ENCODE measurements at regions not wholly inside any gene's neighbourhood (a gene's known extent, or its start where the extent isn't known, plus 50 kb on each side); places are given as distances from the start of the nearest gene placed in this dataset.

DNA sequence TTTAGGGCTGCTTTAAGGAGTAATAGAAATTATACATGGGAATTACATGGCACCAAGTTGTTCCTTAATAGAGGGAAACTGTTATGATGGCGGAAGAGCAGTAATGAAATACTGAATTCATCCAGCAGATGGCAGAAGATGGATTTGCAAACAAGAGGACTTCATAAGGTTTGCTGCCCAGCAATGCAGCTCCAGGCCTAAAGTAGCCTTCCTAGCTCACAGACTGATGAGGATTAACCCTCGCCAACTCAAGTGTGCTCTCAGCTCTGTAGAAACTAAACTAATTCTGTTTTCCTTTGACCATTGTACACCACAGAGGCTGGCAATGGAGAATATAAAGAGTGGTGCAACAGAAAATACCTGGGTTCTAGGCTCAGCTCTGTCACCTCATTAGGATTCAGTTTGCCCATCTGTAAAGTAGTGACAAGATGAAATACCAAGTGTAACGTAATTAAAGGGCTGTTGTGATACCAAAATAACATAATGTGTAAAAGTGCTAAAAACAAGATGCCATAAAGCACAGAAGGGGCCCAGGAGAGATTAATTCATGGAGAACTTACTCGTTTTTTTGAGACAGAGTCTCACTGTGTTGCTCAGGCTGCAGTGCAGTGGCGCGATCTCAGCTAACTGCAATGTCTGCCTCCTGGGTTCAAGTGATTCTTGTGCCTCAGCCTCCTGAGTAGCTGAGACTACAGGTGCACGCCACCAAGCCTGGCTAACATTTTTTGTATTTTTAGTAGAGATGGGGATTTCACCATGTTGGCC lies 102.4 kb upstream of the SERBP1 start:
- DNase-seq (no peak), ATAC-seq (ENCODE audit: low read depth) (no peak)
- Mint-ChIP-seq H3K4me1 (peaks cover under 1% of the 10 kb centered on the region), H3K4me3 (no peak overlapping the region), H3K9me3 (peaks cover 2% of the 10 kb centered on the region), H3K36me3 (ENCODE audit: low read depth) (no peaks in the 10 kb centered on the region), H3K27ac (no peak overlapping the region), H3K27me3 (peaks cover 12% of the 10 kb centered on the region)
- intact Hi-C loops (cut with micrococcal nuclease): loop anchor here (1.0 to 10.0 kb wide), 2 partner anchors 228 to 582 kb away; no protein-coding TSS in a partner anchor
- ChIA-PET POLR2A (no interaction called here), CTCF (interaction anchor here (0.7 to 14.1 kb wide), 8 partner anchors 13 to 318 kb away, joined by 3 to 169 read pairs (median 3); no protein-coding TSS in a partner anchor)
- TF ChIP-seq, protein P1, sequence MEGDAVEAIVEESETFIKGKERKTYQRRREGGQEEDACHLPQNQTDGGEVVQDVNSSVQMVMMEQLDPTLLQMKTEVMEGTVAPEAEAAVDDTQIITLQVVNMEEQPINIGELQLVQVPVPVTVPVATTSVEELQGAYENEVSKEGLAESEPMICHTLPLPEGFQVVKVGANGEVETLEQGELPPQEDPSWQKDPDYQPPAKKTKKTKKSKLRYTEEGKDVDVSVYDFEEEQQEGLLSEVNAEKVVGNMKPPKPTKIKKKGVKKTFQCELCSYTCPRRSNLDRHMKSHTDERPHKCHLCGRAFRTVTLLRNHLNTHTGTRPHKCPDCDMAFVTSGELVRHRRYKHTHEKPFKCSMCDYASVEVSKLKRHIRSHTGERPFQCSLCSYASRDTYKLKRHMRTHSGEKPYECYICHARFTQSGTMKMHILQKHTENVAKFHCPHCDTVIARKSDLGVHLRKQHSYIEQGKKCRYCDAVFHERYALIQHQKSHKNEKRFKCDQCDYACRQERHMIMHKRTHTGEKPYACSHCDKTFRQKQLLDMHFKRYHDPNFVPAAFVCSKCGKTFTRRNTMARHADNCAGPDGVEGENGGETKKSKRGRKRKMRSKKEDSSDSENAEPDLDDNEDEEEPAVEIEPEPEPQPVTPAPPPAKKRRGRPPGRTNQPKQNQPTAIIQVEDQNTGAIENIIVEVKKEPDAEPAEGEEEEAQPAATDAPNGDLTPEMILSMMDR (IDR thresholded peaks at IDR 0.05): no peak

DNA sequence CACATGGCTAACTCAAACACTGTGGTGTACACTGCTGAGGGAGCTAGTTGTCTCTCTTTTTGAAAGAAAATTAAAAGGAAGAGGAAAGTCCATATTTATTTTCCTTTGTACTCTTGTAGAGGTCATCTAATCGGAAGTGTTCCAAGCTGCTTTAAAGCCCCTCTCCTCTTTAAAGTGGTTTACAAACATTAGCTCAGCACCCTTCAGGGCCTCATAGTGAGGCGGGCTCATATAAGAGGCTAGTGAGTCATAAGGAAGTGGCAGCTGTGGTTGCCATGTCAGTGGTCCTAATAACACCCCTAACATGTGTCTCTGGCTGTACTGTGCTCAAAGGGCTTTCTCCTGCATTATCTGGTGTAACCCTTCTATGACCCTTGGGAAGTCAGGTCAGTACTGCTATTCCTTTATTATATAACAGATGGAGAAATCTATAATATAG lies 104.4 kb upstream of the SERBP1 start:
- POLR2A ChIA-PET: no interaction called here
- ATAC-seq (ENCODE audit: low read depth) (no peak), DNase-seq (no peak)

GRCh38 chr1:67535474-67535873 lies 105.3 kb upstream of the SERBP1 start:
- POLR2A ChIA-PET: no interaction called here
- intact Hi-C loops (cut with micrococcal nuclease): loop anchor here (10.0 kb wide), 1 partner anchor 579 kb away; no protein-coding TSS in a partner anchor

More for the DNA sequence above, 104.4 kb upstream of the SERBP1 start:
- Mint-ChIP-seq H3K4me3 (no peak overlapping the region), H3K9me3 (peaks cover 2% of the 10 kb centered on the region), H3K4me1 (peaks cover 3% of the 10 kb centered on the region), H3K36me3 (ENCODE audit: low read depth) (no peaks in the 10 kb centered on the region), H3K27ac (no peak overlapping the region), H3K27me3 (peaks cover 12% of the 10 kb centered on the region)
- TF ChIP-seq, protein P1 (IDR thresholded peaks at IDR 0.05): no peak
- CTCF ChIA-PET: interaction anchor here (14.1 kb wide), 1 partner anchor 223 kb away, joined by 169 read pairs; no protein-coding TSS in a partner anchor
- intact Hi-C loops (cut with micrococcal nuclease): loop anchor here (10.0 kb wide), 1 partner anchor 580 kb away; no protein-coding TSS in a partner anchor

GRCh38 chr1:67536957-67537666 lies 106.9 kb upstream of the SERBP1 start:
- Mint-ChIP-seq H3K4me3 (no peak overlapping the region), H3K27me3 (peaks cover 14% of the 10 kb centered on the region), H3K27ac (no peak overlapping the region), H3K36me3 (ENCODE audit: low read depth) (no peaks in the 10 kb centered on the region), H3K4me1 (peaks cover 3% of the 10 kb centered on the region), H3K9me3 (no peaks in the 10 kb centered on the region)
- ATAC-seq (ENCODE audit: low read depth) (no peak), DNase-seq (no peak)
- TF ChIP-seq, protein P1 (IDR thresholded peaks at IDR 0.05): no peak
- POLR2A ChIA-PET: no interaction called here
- intact Hi-C loops (cut with micrococcal nuclease): loop anchor here (10.0 kb wide), 1 partner anchor 578 kb away; no protein-coding TSS in a partner anchor
- CTCF ChIA-PET: interaction anchor here (0.7 to 14.1 kb wide), 2 partner anchors 21 to 221 kb away, joined by 3 to 169 read pairs; no protein-coding TSS in a partner anchor

More at GRCh38 chr1:67535474-67535873, 105.3 kb upstream of the SERBP1 start:
- H3K27ac Mint-ChIP-seq: no peak overlapping the region
- TF ChIP-seq, protein P1 (IDR thresholded peaks at IDR 0.05): no peak
- H3K9me3 Mint-ChIP-seq: peaks cover 2% of the 10 kb centered on the region
- peaks cover 12% of the 10 kb centered on the region for H3K27me3 Mint-ChIP-seq
- CTCF ChIA-PET: interaction anchor here (14.1 kb wide), 1 partner anchor 222 kb away, joined by 169 read pairs; no protein-coding TSS in a partner anchor
- no peak overlapping the region for H3K4me3 Mint-ChIP-seq
- no peak for ATAC-seq (ENCODE audit: low read depth)
- peaks cover 3% of the 10 kb centered on the region for H3K4me1 Mint-ChIP-seq
- no peaks in the 10 kb centered on the region for H3K36me3 Mint-ChIP-seq (ENCODE audit: low read depth)
- no peak for DNase-seq

Data from activated B cell treated with CpG ODN at 0.5 μM for 24 hours (primary cell).